Calu3 (cell line): ENCODE measurements at regions not wholly inside any gene's neighbourhood (a gene's known extent, or its start where the extent isn't known, plus 50 kb on each side); places are given as distances from the start of the nearest gene placed in this dataset.

Source experiments
- BruUV-seq: library from RNA; stranded (reverse); fragments of 400-500 nt; replicated peaks from 2 replicates; lab custom pipeline; 2021; lab: Mats Ljungman, UMichigan
- CTCF ChIA-PET: fragments of 300-600 bp; sonication (Branson Sonifier 250); formaldehyde crosslinking; loops from one replicate; lab custom pipeline; 2022; ENCODE audit warnings: antibody characterized with exemption; lab: Charles Lee
- DNase-seq: peaks from one replicate; pipeline ENCODE4 v3.0.0; 2022
- H3K27ac Mint-ChIP-seq: one replicate; pipeline ENCODE4 v1.8.0; 2022; ENCODE audit warnings: mixed read lengths; ENCODE audit not compliant: unreplicated experiment
- H3K27me3 Mint-ChIP-seq: one replicate; pipeline ENCODE4 v1.8.0; 2022; ENCODE audit warnings: mixed read lengths; ENCODE audit not compliant: unreplicated experiment
- H3K36me3 Mint-ChIP-seq: one replicate; pipeline ENCODE4 v1.8.0; 2022; ENCODE audit warnings: mild to moderate bottlenecking, moderate library complexity, mixed read lengths; ENCODE audit not compliant: insufficient read depth, unreplicated experiment
- H3K4me1 Mint-ChIP-seq: one replicate; pipeline ENCODE4 v1.8.0; 2022; ENCODE audit warnings: mild to moderate bottlenecking, low read depth, mixed read lengths; ENCODE audit not compliant: unreplicated experiment
- H3K4me3 Mint-ChIP-seq: one replicate; pipeline ENCODE4 v1.8.0; 2022; ENCODE audit warnings: mild to moderate bottlenecking, low read depth, moderate library complexity, mixed read lengths; ENCODE audit not compliant: unreplicated experiment
- H3K9me3 Mint-ChIP-seq: one replicate; pipeline ENCODE4 v1.8.0; 2022; ENCODE audit warnings: low read depth, mixed read lengths; ENCODE audit not compliant: unreplicated experiment
- intact Hi-C: fragments of 100-400 bp; cut with micrococcal nuclease; formaldehyde crosslinking; loops from one replicate; pipeline ENCODE4 v1.10.0; 2022; ENCODE audit not compliant: unreplicated experiment
- TF ChIP-seq, protein P1 (sequence below): fragments of 200-600 bp; IDR thresholded peaks from one replicate; pipeline ENCODE4 v1.8.0; 2022; ENCODE audit warnings: antibody characterized with exemption; ENCODE audit not compliant: unreplicated experiment

DNA sequence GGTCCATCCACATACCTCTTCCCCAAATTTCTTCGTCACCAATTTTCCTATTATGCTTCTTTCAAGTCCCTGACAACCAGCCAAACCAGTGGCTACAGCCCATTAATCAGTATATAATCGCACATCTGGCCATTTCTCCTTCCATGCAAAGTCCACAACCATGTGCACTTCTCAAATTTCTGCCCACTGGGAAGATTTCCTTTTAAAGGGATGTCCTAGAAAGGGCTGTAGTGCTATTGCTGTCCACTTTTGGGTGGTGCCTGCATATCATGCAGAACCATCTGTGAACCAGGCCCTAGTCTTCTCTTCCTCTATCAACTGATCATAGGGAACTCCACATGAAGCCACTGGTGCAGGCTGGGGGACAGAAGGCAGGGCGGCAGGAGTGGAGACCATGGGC lies 55.2 kb upstream of the MID1IP1 start:
- Mint-ChIP-seq H3K4me3 (no peak overlapping the region), H3K9me3 (no peaks in the 10 kb centered on the region), H3K4me1 (no peaks in the 10 kb centered on the region), H3K36me3 (no peaks in the 10 kb centered on the region), H3K27ac (no peak overlapping the region), H3K27me3 (peaks cover 23% of the 10 kb centered on the region)
- TF ChIP-seq, protein P1, sequence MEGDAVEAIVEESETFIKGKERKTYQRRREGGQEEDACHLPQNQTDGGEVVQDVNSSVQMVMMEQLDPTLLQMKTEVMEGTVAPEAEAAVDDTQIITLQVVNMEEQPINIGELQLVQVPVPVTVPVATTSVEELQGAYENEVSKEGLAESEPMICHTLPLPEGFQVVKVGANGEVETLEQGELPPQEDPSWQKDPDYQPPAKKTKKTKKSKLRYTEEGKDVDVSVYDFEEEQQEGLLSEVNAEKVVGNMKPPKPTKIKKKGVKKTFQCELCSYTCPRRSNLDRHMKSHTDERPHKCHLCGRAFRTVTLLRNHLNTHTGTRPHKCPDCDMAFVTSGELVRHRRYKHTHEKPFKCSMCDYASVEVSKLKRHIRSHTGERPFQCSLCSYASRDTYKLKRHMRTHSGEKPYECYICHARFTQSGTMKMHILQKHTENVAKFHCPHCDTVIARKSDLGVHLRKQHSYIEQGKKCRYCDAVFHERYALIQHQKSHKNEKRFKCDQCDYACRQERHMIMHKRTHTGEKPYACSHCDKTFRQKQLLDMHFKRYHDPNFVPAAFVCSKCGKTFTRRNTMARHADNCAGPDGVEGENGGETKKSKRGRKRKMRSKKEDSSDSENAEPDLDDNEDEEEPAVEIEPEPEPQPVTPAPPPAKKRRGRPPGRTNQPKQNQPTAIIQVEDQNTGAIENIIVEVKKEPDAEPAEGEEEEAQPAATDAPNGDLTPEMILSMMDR = no peak
- no peak for DNase-seq
- no TSS peak for BruUV-seq
- CTCF ChIA-PET = no interaction called here
- intact Hi-C loops = no loop called here

- no peak for DNase-seq
- Mint-ChIP-seq H3K4me3 (no peak overlapping the region), H3K9me3 (no peaks in the 10 kb centered on the region), H3K4me1 (no peaks in the 10 kb centered on the region), H3K36me3 (no peaks in the 10 kb centered on the region), H3K27ac (no peak overlapping the region), H3K27me3 (peaks cover 30% of the 10 kb centered on the region)
- TF ChIP-seq, protein P1 = no peak
- CTCF ChIA-PET = no interaction called here
- intact Hi-C loops = loop anchor here (5.0 kb wide), 1 partner anchor 402 kb away; no protein-coding TSS in a partner anchor
- BruUV-seq = no TSS peak
Measured at GRCh38 chrX:38750551-38750950, 50.7 kb upstream of the MID1IP1 start.
